ENCODE measurements at regions not wholly inside any gene's neighbourhood (a gene's known extent, or its start where the extent isn't known, plus 50 kb on each side); places are given as distances from the start of the nearest gene placed in this dataset.

DNA sequence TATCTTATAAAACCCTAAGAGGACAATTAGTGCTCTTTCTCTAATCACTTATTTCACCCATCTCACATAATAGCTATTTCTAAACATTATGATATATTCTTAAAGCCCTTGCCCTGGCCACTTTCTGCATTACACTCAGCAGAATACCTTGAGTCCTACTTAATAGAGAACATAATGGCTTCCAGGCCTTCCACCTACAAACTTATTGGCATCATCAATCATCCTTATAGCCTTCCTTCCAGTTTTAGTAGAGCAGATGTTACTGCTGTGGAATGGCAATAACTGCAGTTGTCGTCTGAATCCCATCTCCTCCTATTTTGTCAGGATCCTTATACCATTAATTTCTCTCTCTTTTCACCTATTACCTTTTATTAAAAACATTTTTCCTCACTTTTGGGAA is 1127.4 kb downstream of the LRFN5 start:
- Mint-ChIP-seq H3K4me1 (peaks cover 12% of the 10 kb centered on the region), H3K4me3 (no peak overlapping the region), H3K36me3 (ENCODE audit: low read depth) (no peaks in the 10 kb centered on the region), H3K9me3 (no peaks in the 10 kb centered on the region), H3K27me3 (ENCODE audit: low read depth, poor library complexity) (no peaks in the 10 kb centered on the region), H3K27ac (no peak overlapping the region)
- no peak for DNase-seq
- TF ChIP-seq, protein P1, sequence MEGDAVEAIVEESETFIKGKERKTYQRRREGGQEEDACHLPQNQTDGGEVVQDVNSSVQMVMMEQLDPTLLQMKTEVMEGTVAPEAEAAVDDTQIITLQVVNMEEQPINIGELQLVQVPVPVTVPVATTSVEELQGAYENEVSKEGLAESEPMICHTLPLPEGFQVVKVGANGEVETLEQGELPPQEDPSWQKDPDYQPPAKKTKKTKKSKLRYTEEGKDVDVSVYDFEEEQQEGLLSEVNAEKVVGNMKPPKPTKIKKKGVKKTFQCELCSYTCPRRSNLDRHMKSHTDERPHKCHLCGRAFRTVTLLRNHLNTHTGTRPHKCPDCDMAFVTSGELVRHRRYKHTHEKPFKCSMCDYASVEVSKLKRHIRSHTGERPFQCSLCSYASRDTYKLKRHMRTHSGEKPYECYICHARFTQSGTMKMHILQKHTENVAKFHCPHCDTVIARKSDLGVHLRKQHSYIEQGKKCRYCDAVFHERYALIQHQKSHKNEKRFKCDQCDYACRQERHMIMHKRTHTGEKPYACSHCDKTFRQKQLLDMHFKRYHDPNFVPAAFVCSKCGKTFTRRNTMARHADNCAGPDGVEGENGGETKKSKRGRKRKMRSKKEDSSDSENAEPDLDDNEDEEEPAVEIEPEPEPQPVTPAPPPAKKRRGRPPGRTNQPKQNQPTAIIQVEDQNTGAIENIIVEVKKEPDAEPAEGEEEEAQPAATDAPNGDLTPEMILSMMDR (IDR thresholded peaks at IDR 0.05): no peak

DNA sequence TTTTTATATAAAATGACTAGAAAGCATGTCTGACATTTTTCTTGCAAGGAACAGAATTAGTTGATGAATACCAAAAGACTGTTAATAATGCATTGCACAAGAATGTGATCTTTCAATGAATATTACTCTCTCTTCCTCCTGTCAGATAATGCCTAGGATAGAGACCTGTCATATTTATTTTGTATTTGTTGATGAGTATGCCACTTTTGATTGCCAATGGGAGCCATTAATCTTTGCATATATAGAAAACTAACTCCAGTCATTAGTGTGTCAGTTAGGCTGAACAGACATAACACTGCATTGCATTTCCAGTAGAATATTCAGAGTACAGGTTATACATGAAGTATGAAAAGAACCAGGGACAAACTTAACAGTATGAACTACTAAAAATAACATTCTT is 1125.3 kb downstream of the LRFN5 start:
- Mint-ChIP-seq H3K27ac (no peak overlapping the region), H3K4me3 (no peak overlapping the region), H3K9me3 (no peaks in the 10 kb centered on the region), H3K4me1 (peaks cover 12% of the 10 kb centered on the region), H3K36me3 (ENCODE audit: low read depth) (no peaks in the 10 kb centered on the region), H3K27me3 (ENCODE audit: low read depth, poor library complexity) (no peaks in the 10 kb centered on the region)
- TF ChIP-seq, protein P1 (IDR thresholded peaks at IDR 0.05): no peak
- DNase-seq: no peak

DNA sequence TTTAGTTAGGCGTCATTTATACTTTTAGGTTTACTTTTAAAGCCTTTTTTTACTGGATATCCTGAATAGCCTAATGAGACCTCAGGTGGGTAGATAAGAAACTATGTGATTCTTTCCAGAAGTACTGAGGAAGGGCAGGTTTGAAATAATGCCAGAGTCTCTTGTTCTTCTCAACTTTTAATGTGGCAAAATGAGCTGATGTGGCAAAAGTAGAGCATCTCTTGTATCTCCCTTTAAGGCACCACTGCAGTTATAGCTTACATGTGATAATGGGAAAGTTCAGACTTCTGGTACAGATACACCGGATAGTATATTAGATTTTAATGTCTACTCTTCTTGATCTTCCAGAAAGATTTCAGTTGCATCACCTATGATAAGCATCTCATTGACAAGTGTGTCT is 1124.8 kb downstream of the LRFN5 start:
- TF ChIP-seq, protein P1 (IDR thresholded peaks at IDR 0.05): no peak
- Mint-ChIP-seq H3K27ac (no peak overlapping the region), H3K36me3 (ENCODE audit: low read depth) (no peaks in the 10 kb centered on the region), H3K27me3 (ENCODE audit: low read depth, poor library complexity) (no peaks in the 10 kb centered on the region), H3K4me3 (no peak overlapping the region), H3K9me3 (no peaks in the 10 kb centered on the region), H3K4me1 (peaks cover 12% of the 10 kb centered on the region)
- no peak for DNase-seq

DNA sequence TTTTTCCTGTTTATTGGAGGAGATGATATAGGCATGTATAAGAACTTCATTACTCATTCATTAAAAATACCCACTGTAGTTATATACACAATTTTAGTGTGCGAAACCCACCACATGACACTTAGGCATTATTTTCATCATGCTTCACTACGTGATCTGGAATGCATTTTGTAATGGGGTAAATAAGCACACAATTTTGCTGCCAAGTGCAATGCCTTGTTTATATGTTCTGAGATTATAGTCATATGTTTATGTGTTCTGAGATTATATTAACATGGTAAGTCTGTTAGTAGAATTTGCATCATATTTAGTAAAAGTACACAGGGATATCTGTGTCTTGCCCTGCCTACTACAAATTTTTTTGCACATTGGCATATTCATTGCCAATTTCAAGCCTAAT is 1123.0 kb downstream of the LRFN5 start:
- Mint-ChIP-seq H3K36me3 (ENCODE audit: low read depth) (no peaks in the 10 kb centered on the region), H3K4me3 (no peak overlapping the region), H3K27ac (no peak overlapping the region), H3K9me3 (no peaks in the 10 kb centered on the region), H3K27me3 (ENCODE audit: low read depth, poor library complexity) (no peaks in the 10 kb centered on the region), H3K4me1 (peaks cover 6% of the 10 kb centered on the region)
- DNase-seq: no peak
- TF ChIP-seq, protein P1 (IDR thresholded peaks at IDR 0.05): no peak

DNA sequence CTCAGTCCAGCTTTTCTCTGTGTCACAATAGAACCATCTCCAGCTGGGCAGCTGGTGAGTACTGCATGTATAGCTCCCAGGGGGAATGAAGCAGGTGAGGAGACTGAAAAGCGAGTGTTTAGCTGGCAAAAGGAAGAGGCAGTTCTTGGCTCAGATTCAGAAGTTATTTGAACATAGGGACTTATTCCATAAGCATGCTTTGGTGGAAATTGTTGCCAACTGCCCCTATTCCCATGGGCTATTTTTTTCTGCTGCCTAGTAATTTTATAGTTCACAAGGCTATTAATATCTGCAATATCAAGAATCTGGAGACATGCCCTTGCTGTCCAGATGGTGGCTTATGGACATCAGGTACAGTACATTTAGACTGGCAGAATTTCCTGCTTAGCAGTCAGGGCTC is 1112.7 kb downstream of the LRFN5 start:
- Mint-ChIP-seq H3K4me1 (no peaks in the 10 kb centered on the region), H3K9me3 (no peaks in the 10 kb centered on the region), H3K27ac (no peak overlapping the region), H3K36me3 (ENCODE audit: low read depth) (no peaks in the 10 kb centered on the region), H3K4me3 (no peak overlapping the region), H3K27me3 (ENCODE audit: low read depth, poor library complexity) (no peaks in the 10 kb centered on the region)
- TF ChIP-seq, protein P1 (IDR thresholded peaks at IDR 0.05): no peak
- DNase-seq: no peak

DNA sequence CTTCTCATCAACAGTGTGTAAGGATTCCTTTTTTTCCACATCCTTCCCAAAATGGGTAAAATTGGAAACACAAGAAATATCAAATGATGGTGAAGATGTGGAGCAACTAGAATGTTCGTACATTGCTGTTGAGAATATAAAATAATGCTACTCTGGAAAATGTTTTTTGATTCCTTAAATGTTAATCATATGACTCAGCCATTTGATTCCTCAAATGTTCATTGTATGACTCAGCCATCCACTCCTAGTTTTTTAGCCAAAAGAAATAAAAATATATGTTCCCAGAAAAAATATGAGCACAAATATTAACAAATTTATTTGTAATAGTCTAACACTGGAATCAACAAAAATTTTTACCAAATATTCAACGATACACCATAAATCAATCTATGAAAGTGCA is 1108.6 kb downstream of the LRFN5 start:
- TF ChIP-seq, protein P1 (IDR thresholded peaks at IDR 0.05): no peak
- no peaks in the 10 kb centered on the region for H3K4me1 Mint-ChIP-seq
- H3K27ac Mint-ChIP-seq: no peak overlapping the region
- no peaks in the 10 kb centered on the region for H3K9me3 Mint-ChIP-seq
- H3K4me3 Mint-ChIP-seq: no peak overlapping the region
- DNase-seq: no peak
- no peaks in the 10 kb centered on the region for H3K36me3 Mint-ChIP-seq (ENCODE audit: low read depth)
- no peaks in the 10 kb centered on the region for H3K27me3 Mint-ChIP-seq (ENCODE audit: low read depth, poor library complexity)

All from nephron progenitor cell (in vitro differentiated cells).